ENCODE measurements at regions not wholly inside any gene's neighbourhood (a gene's known extent, or its start where the extent isn't known, plus 50 kb on each side); places are given as distances from the start of the nearest gene placed in this dataset.

GRCh38 chr4:15130441-15130840, 128.2 kb downstream of the CPEB2 start:
- no peak for DNase-seq (ENCODE audit: low spot score)

GRCh38 chr4:15131551-15131950, 129.3 kb downstream of the CPEB2 start:
- no peak for DNase-seq (ENCODE audit: low spot score)

GRCh38 chr4:15132739-15133138, 130.5 kb downstream of the CPEB2 start:
- DNase-seq (ENCODE audit: low spot score) = no peak

GRCh38 chr4:15139599-15139998, 137.3 kb downstream of the CPEB2 start:
- no peak for DNase-seq (ENCODE audit: low spot score)

- DNase-seq (ENCODE audit: low spot score) = no peak
Observed at GRCh38 chr4:15142201-15142600, 139.9 kb downstream of the CPEB2 start.

- DNase-seq (ENCODE audit: low spot score) = no peak
Observed at GRCh38 chr4:15143551-15143950, 141.3 kb downstream of the CPEB2 start.

GRCh38 chr4:15144249-15144966, 142.1 kb downstream of the CPEB2 start:
- DNase-seq (ENCODE audit: low spot score) = no peak

GRCh38 chr4:15144967-15145295, 142.7 kb downstream of the CPEB2 start:
- DNase-seq (ENCODE audit: low spot score) = no peak

GRCh38 chr4:15145709-15146108, 143.4 kb downstream of the CPEB2 start:
- no peak for DNase-seq (ENCODE audit: low spot score)

- no peak for DNase-seq (ENCODE audit: low spot score)
Observed at GRCh38 chr4:15147714-15148113, 145.4 kb downstream of the CPEB2 start.

GRCh38 chr4:15148199-15148598, 145.9 kb downstream of the CPEB2 start:
- DNase-seq (ENCODE audit: low spot score) = no peak

GRCh38 chr4:15148691-15149090, 146.4 kb downstream of the CPEB2 start:
- DNase-seq (ENCODE audit: low spot score) = no peak

- no peak for DNase-seq (ENCODE audit: low spot score)
Observed at GRCh38 chr4:15149234-15149838, 147.1 kb downstream of the CPEB2 start.

- DNase-seq (ENCODE audit: low spot score) = peak; percentile 72
Observed at GRCh38 chr4:15149839-15150592, 147.7 kb downstream of the CPEB2 start.

GRCh38 chr4:15150631-15151030, 148.3 kb downstream of the CPEB2 start:
- no peak for DNase-seq (ENCODE audit: low spot score)

- DNase-seq (ENCODE audit: low spot score) = no peak
Observed at GRCh38 chr4:15151033-15151432, 148.8 kb downstream of the CPEB2 start.

GRCh38 chr4:15153662-15154061, 151.4 kb downstream of the CPEB2 start:
- no peak for DNase-seq (ENCODE audit: low spot score)

GRCh38 chr4:15158406-15159091, 156.3 kb downstream of the CPEB2 start:
- no peak for DNase-seq (ENCODE audit: low spot score)

GRCh38 chr4:15159477-15160019, 157.3 kb downstream of the CPEB2 start:
- DNase-seq (ENCODE audit: low spot score) = no peak

- no peak for DNase-seq (ENCODE audit: low spot score)
Observed at GRCh38 chr4:15161439-15161838, 159.2 kb downstream of the CPEB2 start.

- no peak for DNase-seq (ENCODE audit: low spot score)
Observed at GRCh38 chr4:15162046-15162445, 159.8 kb downstream of the CPEB2 start.
